Aorta (tissue), 5 donors: ENCODE measurements at regions not wholly inside any gene's neighbourhood (a gene's known extent, or its start where the extent isn't known, plus 50 kb on each side); places are given as distances from the start of the nearest gene placed in this dataset.
A peak's percentile ranks its signal among the peaks of the same experiment; 100 is the strongest.
"Not testable (repeated sequence)": the region's sequence is repeated elsewhere in the genome, so short reads cannot be mapped to it uniquely, and the experiment has no call there.

Source experiments
- ATAC-seq: fragments of 200-7000 bp; cut with Tn5 transposase; one replicate; pipeline ENCODE4 v1.9.1; 2022; ENCODE audit warnings: moderate library complexity; ENCODE audit not compliant: low FRiP score
- DNase-seq, 2 donors: peaks; one replicate each; pipeline ENCODE4 v3.0.0-alpha.2; 2020
- H3K27ac ChIP-seq, 2 donors: one replicate each; pipeline ENCODE4 v1.5.1; 2013; ENCODE audit warnings: low read length in 2 of 2, mild to moderate bottlenecking in 2 of 2, moderate library complexity in 2 of 2, control low read depth in 1 of 2, inconsistent platforms in 1 of 2, low read depth in 1 of 2
- H3K27me3 ChIP-seq, 2 donors: one replicate each; pipeline ENCODE4 v1.6.1; 2013; ENCODE audit warnings: control low read depth in 1 of 2, low read length in 1 of 2, mild to moderate bottlenecking in 1 of 2, moderate library complexity in 1 of 2; ENCODE audit not compliant: insufficient read depth in 2 of 2, control insufficient read depth in 1 of 2
- H3K36me3 ChIP-seq, 2 donors: one replicate each; pipeline ENCODE4 v1.6.1; 2013; ENCODE audit warnings: control low read depth in 1 of 2, low read length in 1 of 2, mild to moderate bottlenecking in 1 of 2; ENCODE audit not compliant: insufficient read depth in 2 of 2, control insufficient read depth in 1 of 2
- H3K4me1 ChIP-seq, 2 donors: one replicate each; pipeline ENCODE4 v1.6.1; 2013; ENCODE audit warnings: low read length in 2 of 2, control low read depth in 1 of 2, mild to moderate bottlenecking in 1 of 2, moderate library complexity in 1 of 2; ENCODE audit not compliant: insufficient read depth in 2 of 2, control insufficient read depth in 1 of 2
- H3K4me3 ChIP-seq, 2 donors: one replicate each; pipeline ENCODE4 v1.5.1; 2013; ENCODE audit warnings: low read length in 2 of 2, control low read depth in 1 of 2, mild to moderate bottlenecking in 1 of 2
- H3K9me3 ChIP-seq: one replicate; pipeline ENCODE4 v1.6.1; 2013; ENCODE audit warnings: mild to moderate bottlenecking, low read length; ENCODE audit not compliant: control insufficient read depth
- WGBS, 2 donors: extraction: QIAGEN DNeasy Blood & Tissue Kit; methylation state at CpG; one replicate each; pipeline ENCODE4 v1.1.7; 2013; 5-methylcytosine and 5-hydroxymethylcytosine counted together
- intact Hi-C, 2 donors: fragments of 100-400 bp; cut with DNase I; formaldehyde crosslinking; loops; one replicate each; pipeline versions ENCODE4 v1.14.2 to v1.15.0; 2022
- donor health status: healthy with polysubstance abuse.
- donor health status: Bipolar disorder and iron deficiency.
- donor health status: DM: no; HTN: no; CAD: no.
- donor health status: DM: no; HTN: no; CAD: no.
- donor health status: DM: yes; HTN: yes; CAD: no.

DNA sequence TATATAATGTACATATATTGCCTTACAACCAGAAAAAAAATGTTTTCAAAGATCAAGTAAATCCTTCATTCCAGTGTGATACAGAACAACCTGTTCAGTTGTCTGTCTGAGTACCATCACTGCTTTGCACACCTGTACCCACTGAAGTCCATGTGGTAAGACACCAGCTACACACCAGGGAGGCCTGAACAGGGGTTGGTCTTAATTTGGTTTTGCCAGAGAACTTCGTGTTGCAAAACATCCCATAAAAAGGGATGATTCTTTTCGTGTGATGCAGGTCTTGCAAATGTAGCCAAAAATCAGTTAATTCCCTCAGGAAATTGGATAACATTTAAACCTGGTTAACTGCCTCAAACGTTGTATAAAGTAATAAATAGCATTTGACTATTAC, 73.7 kb upstream of the SLC1A4 start:
- Histone ChIP-seq H3K27ac (no peak overlapping the region), H3K36me3 (no peaks in the 10 kb centered on the region), H3K4me1 (no peaks in the 10 kb centered on the region), H3K9me3 (no peaks in the 10 kb centered on the region), H3K4me3 (no peak overlapping the region), H3K27me3 (no peaks in the 10 kb centered on the region)
- no peak for DNase-seq
- 50 to 51% methylated on average over 3 of the region's 3 CpGs for WGBS, 2 donors
- ATAC-seq, result no peak
- intact Hi-C loops, result loop anchor here (5.0 kb wide), 2 partner anchors 272 to 657 kb away; no protein-coding TSS in a partner anchor

GRCh38 chr2:64918220-64918886, 70.8 kb upstream of the SLC1A4 start:
- no peak for DNase-seq
- no peaks in the 10 kb centered on the region for H3K4me1 ChIP-seq
- H3K27me3 ChIP-seq, result no peaks in the 10 kb centered on the region
- no peaks in the 10 kb centered on the region for H3K36me3 ChIP-seq
- WGBS, 2 donors, result 90% methylated on average over 8 of the region's 8 CpGs
- no peak for ATAC-seq
- H3K27ac ChIP-seq, result no peak overlapping the region
- peak overlapping the region in 1 of 2 donors; percentile 29 for H3K4me3 ChIP-seq
- H3K9me3 ChIP-seq, result no peaks in the 10 kb centered on the region
- intact Hi-C loops, result loop anchor here (5.0 kb wide), 2 partner anchors 269 to 654 kb away; no protein-coding TSS in a partner anchor

- no peaks in the 10 kb centered on the region for H3K36me3 ChIP-seq
- H3K4me1 ChIP-seq, result no peaks in the 10 kb centered on the region
- intact Hi-C loops, result loop anchor here (5.0 kb wide), 2 partner anchors 268 to 653 kb away; no protein-coding TSS in a partner anchor
- no peaks in the 10 kb centered on the region for H3K27me3 ChIP-seq
- no peaks in the 10 kb centered on the region for H3K9me3 ChIP-seq
- 91% methylated on average over 2 of the region's 2 CpGs for WGBS, 2 donors
- H3K27ac ChIP-seq, result no peak overlapping the region
- H3K4me3 ChIP-seq, result no peak overlapping the region
- ATAC-seq (no peak), DNase-seq (no peak)
Measured at GRCh38 chr2:64919261-64919660, 69.9 kb upstream of the SLC1A4 start.

- Histone ChIP-seq H3K27ac (no peak overlapping the region), H3K27me3 (no peaks in the 10 kb centered on the region), H3K4me1 (no peaks in the 10 kb centered on the region), H3K36me3 (no peaks in the 10 kb centered on the region), H3K4me3 (no peak overlapping the region), H3K9me3 (no peaks in the 10 kb centered on the region)
- 92 to 93% methylated on average over 14 of the region's 14 CpGs for WGBS, 2 donors
- DNase-seq, result no peak
- ATAC-seq, result no peak
- intact Hi-C loops, result no loop called here
Measured at GRCh38 chr2:64922482-64923384, 66.5 kb upstream of the SLC1A4 start.

GRCh38 chr2:64923385-64923710, 65.9 kb upstream of the SLC1A4 start:
- DNase-seq, result no peak
- intact Hi-C loops, result no loop called here
- WGBS, 2 donors, result 86 to 93% methylated on average over 2 of the region's 2 CpGs

DNA sequence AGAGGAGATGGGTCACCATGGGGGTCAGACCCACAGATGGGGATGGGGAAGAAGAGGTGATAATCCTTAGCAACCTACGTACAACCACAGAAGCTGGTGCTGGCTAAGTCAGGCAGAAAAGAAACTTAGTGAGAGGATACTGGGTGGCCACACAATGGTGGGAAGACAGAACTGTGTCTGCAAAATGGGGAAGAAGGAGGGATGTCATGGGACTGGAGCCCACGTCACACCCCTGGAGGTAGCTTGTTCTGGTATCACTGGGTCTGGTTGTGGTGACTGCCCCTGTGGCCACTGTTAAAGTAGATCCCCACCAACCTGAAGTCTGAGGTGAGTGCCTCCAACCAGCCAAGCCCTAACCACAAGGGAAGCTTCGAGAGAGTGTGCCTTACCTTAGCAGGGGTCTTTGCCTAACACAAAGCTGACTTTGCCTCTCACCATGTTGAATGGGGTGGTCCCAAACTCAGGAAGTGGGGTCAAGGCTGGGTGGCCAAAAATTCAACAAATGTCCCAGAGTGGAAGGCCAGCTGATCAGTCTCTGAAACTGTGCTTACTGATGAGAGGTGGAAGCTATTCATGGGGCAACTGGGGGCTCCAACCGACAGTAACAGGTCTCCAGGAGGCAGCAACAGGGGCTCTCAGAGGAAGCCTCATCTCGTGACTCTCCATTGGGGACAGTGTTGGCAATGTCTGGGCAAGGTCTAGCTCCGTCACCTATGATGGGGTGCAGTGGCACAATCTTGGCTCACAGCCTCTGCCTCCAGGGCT, 64.8 kb upstream of the SLC1A4 start:
- 94 to 96% methylated on average over 6 of the region's 6 CpGs for WGBS, 2 donors
- no peaks in the 10 kb centered on the region for H3K4me1 ChIP-seq
- DNase-seq, result no peak
- no peaks in the 10 kb centered on the region for H3K27me3 ChIP-seq
- H3K36me3 ChIP-seq, result no peaks in the 10 kb centered on the region
- no peak overlapping the region for H3K4me3 ChIP-seq
- no peaks in the 10 kb centered on the region for H3K9me3 ChIP-seq
- no peak for ATAC-seq
- intact Hi-C loops, result no loop called here
- no peak overlapping the region for H3K27ac ChIP-seq

More at GRCh38 chr2:64923385-64923710, 65.9 kb upstream of the SLC1A4 start:
- H3K27me3 ChIP-seq, result no peaks in the 10 kb centered on the region
- no peak overlapping the region for H3K27ac ChIP-seq
- no peaks in the 10 kb centered on the region for H3K9me3 ChIP-seq
- ATAC-seq, result no peak
- no peaks in the 10 kb centered on the region for H3K4me1 ChIP-seq
- H3K36me3 ChIP-seq, result no peaks in the 10 kb centered on the region
- H3K4me3 ChIP-seq, result no peak overlapping the region

GRCh38 chr2:64925930-64926722, 63.1 kb upstream of the SLC1A4 start:
- H3K4me1 ChIP-seq, H3K27ac ChIP-seq, H3K36me3 ChIP-seq, H3K27me3 ChIP-seq, intact Hi-C loops, ATAC-seq, H3K9me3 ChIP-seq, DNase-seq, H3K4me3 ChIP-seq: not testable (repeated sequence)
- WGBS, 2 donors, result 94 to 98% methylated on average over 2 of the region's 2 CpGs

DNA sequence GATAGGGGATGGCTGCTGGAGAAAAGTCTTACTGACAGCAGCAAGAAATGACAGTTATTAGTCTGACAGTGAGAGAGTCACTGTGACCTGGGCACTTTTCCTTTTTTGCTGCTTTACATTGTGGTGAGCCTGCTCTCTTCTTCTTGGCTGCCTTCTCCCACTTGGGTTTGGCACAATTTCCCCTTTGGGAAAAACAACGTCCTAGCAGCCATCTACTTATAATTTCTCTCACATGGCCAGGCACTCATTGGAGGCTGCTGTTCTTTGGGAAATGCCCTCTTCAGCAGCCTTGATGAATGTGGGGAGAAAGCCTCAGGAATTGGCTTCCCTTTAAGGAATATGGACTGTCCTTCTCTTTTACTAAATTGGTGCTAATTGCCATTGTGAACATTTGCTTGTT, 60.4 kb upstream of the SLC1A4 start:
- no peaks in the 10 kb centered on the region for H3K4me1 ChIP-seq
- H3K9me3 ChIP-seq, result no peaks in the 10 kb centered on the region
- DNase-seq, result no peak
- WGBS, 2 donors, result 4% methylated on average over 1 of the region's 1 CpG
- no peak overlapping the region for H3K4me3 ChIP-seq
- no peak for ATAC-seq
- H3K27me3 ChIP-seq, result no peaks in the 10 kb centered on the region
- H3K36me3 ChIP-seq, result no peaks in the 10 kb centered on the region
- intact Hi-C loops, result no loop called here
- no peak overlapping the region for H3K27ac ChIP-seq
